ENCODE measurements at regions not wholly inside any gene's neighbourhood (a gene's known extent, or its start where the extent isn't known, plus 50 kb on each side); places are given as distances from the start of the nearest gene placed in this dataset.

DNA sequence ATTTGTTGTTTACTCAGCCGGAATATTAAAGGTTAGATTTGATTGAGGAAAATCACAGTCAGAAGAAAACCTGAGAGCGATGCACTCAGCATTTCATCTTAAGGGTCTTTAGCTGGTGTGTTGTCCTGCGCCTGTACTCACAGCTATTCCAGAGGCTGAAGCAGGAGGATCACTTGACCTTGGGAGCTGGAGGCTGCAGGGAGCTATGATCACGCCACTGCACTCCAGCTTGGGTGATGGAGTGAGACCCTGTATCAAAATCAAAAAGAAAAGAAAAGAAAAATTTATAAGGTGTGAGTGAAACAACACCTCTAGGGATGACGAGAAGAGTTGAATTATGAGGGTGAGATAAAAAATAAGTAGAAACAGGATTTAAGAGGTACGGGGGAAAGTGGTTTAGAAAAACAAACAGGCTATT is 165.0 kb downstream of the TRIM27 start:
- Histone ChIP-seq H3K4me3 (peak overlapping the region; percentile 59), H3K27ac (no peak overlapping the region), H3K4me1 (replicated peaks; ENCODE audit: insufficient read depth) (peaks cover 4% of the 10 kb centered on the region; the same call in 1 of the 2 replicates), H3K79me2 (ENCODE audit: low read depth) (no peaks in the 10 kb centered on the region), H3K4me2 (peak overlapping the region; percentile 81), H3K36me3 (ENCODE audit: low read depth) (no peaks in the 10 kb centered on the region), H2AFZ (peak overlapping the region; percentile 79), H3K9me3 (ENCODE audit: insufficient read depth, low read depth) (no peaks in the 10 kb centered on the region), H3K27me3 (ENCODE audit: insufficient read depth, low read depth) (no peaks in the 10 kb centered on the region), H3F3A (ENCODE audit: insufficient read depth, low read depth) (no peaks in the 10 kb centered on the region), H4K20me1 (ENCODE audit: insufficient read depth) (no peaks in the 10 kb centered on the region), H3K9me2 (ENCODE audit: insufficient read depth) (no peaks in the 10 kb centered on the region)
- no TSS peak for BruUV-seq (replicated peaks)
- no peak for DNase-seq
- ChIA-PET POLR2A (ENCODE audit: unreplicated experiment) (interaction anchor here (0.7 kb wide), 1 partner anchor 227 kb away, joined by 3 read pairs; no protein-coding TSS in a partner anchor), CTCF (no interaction called here)
- TF ChIP-seq, protein P1, sequence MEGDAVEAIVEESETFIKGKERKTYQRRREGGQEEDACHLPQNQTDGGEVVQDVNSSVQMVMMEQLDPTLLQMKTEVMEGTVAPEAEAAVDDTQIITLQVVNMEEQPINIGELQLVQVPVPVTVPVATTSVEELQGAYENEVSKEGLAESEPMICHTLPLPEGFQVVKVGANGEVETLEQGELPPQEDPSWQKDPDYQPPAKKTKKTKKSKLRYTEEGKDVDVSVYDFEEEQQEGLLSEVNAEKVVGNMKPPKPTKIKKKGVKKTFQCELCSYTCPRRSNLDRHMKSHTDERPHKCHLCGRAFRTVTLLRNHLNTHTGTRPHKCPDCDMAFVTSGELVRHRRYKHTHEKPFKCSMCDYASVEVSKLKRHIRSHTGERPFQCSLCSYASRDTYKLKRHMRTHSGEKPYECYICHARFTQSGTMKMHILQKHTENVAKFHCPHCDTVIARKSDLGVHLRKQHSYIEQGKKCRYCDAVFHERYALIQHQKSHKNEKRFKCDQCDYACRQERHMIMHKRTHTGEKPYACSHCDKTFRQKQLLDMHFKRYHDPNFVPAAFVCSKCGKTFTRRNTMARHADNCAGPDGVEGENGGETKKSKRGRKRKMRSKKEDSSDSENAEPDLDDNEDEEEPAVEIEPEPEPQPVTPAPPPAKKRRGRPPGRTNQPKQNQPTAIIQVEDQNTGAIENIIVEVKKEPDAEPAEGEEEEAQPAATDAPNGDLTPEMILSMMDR (conservative IDR thresholded peaks at IDR 0.05): no peak
- no peak for TF ChIP-seq EZH2 (IDR thresholded peaks at IDR 0.05; ENCODE audit: low read depth)
- intact Hi-C loops (cut with micrococcal nuclease; ENCODE audit: unreplicated experiment): no loop called here

DNA sequence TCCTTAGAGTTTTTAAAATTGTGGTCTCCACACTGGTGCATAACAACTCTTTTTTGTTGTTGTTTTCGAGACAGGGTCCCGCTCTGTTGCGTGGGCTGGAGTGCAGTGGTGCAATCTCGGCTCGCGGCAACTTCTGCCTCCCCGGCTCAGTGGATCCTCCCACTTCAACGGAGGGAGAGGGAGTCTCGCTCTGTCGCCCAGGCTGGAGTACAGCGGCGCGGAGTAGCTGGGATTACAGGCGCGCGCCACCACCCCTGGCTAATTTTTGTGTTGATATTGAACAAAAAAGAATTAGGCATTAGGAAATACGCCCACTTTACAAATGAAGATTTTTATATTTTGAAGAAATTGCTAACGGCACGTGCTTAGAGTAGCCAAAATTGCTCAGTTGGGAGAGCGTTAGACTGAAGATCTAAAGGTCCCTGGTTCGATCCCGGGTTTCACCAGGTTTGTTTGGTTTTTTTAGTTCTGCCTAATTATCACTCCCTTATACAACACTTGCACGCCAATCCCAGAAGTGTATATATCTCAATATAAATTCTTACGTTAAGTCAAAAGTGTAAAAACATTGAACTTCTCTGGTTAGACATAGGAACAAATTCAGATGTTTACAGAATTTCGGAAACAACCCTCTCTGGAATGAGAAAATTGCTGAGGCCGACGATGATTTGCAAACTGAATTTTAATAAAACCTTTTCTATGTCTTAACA is 159.6 kb downstream of the TRIM27 start:
- H3K4me2 ChIP-seq: no peak overlapping the region
- peaks cover 17% of the 10 kb centered on the region for H3K27me3 ChIP-seq (ENCODE audit: insufficient read depth, low read depth)
- no peak for DNase-seq
- no peaks in the 10 kb centered on the region for H4K20me1 ChIP-seq (ENCODE audit: insufficient read depth)
- intact Hi-C loops (cut with micrococcal nuclease; ENCODE audit: unreplicated experiment): no loop called here
- no peaks in the 10 kb centered on the region for H3K9me2 ChIP-seq (ENCODE audit: insufficient read depth)
- H3K27ac ChIP-seq: no peak overlapping the region
- no TSS peak for BruUV-seq (replicated peaks)
- no peaks in the 10 kb centered on the region for H3K9me3 ChIP-seq (ENCODE audit: insufficient read depth, low read depth)
- ChIA-PET POLR2A (ENCODE audit: unreplicated experiment) (no interaction called here), CTCF (no interaction called here)
- no peaks in the 10 kb centered on the region for H3F3A ChIP-seq (ENCODE audit: insufficient read depth, low read depth)
- no peak for TF ChIP-seq EZH2 (IDR thresholded peaks at IDR 0.05; ENCODE audit: low read depth)
- TF ChIP-seq, protein P1 (conservative IDR thresholded peaks at IDR 0.05): no peak
- no peaks in the 10 kb centered on the region for H3K36me3 ChIP-seq (ENCODE audit: low read depth)
- H3K4me3 ChIP-seq: no peak overlapping the region
- no peaks in the 10 kb centered on the region for H3K79me2 ChIP-seq (ENCODE audit: low read depth)
- H3K4me1 ChIP-seq (replicated peaks; ENCODE audit: insufficient read depth): peaks cover under 1% of the 10 kb centered on the region; the same call in 1 of the 2 replicates
- H2AFZ ChIP-seq: no peak overlapping the region

- BruUV-seq (replicated peaks): no TSS peak
- DNase-seq: no peak
- H4K20me1 ChIP-seq (ENCODE audit: insufficient read depth): no peaks in the 10 kb centered on the region
- no peak overlapping the region for H3K4me2 ChIP-seq
- TF ChIP-seq, protein P1 (conservative IDR thresholded peaks at IDR 0.05): no peak
- TF ChIP-seq EZH2 (IDR thresholded peaks at IDR 0.05; ENCODE audit: low read depth): no peak
- ChIA-PET CTCF (no interaction called here), POLR2A (ENCODE audit: unreplicated experiment) (no interaction called here)
- intact Hi-C loops (cut with micrococcal nuclease; ENCODE audit: unreplicated experiment): no loop called here
- H3K27ac ChIP-seq: no peak overlapping the region
- no peaks in the 10 kb centered on the region for H3F3A ChIP-seq (ENCODE audit: insufficient read depth, low read depth)
- no peaks in the 10 kb centered on the region for H3K79me2 ChIP-seq (ENCODE audit: low read depth)
- H3K4me1 ChIP-seq (replicated peaks; ENCODE audit: insufficient read depth): no peaks in the 10 kb centered on the region
- no peaks in the 10 kb centered on the region for H3K9me2 ChIP-seq (ENCODE audit: insufficient read depth)
- no peaks in the 10 kb centered on the region for H3K9me3 ChIP-seq (ENCODE audit: insufficient read depth, low read depth)
- no peak overlapping the region for H3K4me3 ChIP-seq
- peaks cover 17% of the 10 kb centered on the region for H3K27me3 ChIP-seq (ENCODE audit: insufficient read depth, low read depth)
- H3K36me3 ChIP-seq (ENCODE audit: low read depth): no peaks in the 10 kb centered on the region
- no peak overlapping the region for H2AFZ ChIP-seq
Observed at GRCh38 chr6:28764761-28765282, 159.0 kb downstream of the TRIM27 start.

Data from PC-9 (cell line).